ENCODE measurements at regions not wholly inside any gene's neighbourhood (a gene's known extent, or its start where the extent isn't known, plus 50 kb on each side); places are given as distances from the start of the nearest gene placed in this dataset.
"Not testable (repeated sequence)": the region's sequence is repeated elsewhere in the genome, so short reads cannot be mapped to it uniquely, and the experiment has no call there.

DNA sequence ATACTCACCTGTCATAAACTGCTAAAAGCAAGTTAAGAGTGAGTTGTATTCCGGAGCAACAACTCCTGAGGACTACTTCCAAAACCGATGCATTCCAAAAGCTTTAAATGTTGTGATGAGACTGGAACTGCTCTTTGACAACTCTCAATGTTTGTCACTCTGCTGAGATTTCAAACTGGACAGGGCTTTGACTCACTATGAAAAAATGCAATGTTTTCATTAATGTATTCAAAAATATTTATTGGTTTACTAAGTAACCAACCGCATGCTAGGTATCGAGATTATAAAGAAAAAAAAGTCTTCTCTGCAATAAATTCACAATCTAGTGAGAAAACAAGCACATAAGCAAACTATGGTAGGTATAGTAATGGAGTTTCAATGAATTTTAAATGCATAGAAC lies 107.9 kb upstream of the GNAI1 start:
- Histone ChIP-seq H3K27ac (ENCODE audit: low read depth, low read length) (no peak overlapping the region), H3K4me3 (ENCODE audit: low read length in 3 of 3) (no peak overlapping the region), H3K9ac (ENCODE audit: low read depth in 1 of 3, low read length in 3 of 3) (no peak overlapping the region), H3K36me3 (ENCODE audit: control insufficient read depth in 3 of 3, insufficient read depth in 3 of 3, low read length in 3 of 3) (no peaks in the 10 kb centered on the region), H3K9me3 (ENCODE audit: control insufficient read depth in 3 of 3, low read length in 3 of 3) (no peaks in the 10 kb centered on the region), H3K27me3 (ENCODE audit: control insufficient read depth in 3 of 3, insufficient read depth in 3 of 3, low read length in 3 of 3) (no peaks in the 10 kb centered on the region), H3K4me1 (ENCODE audit: control insufficient read depth in 3 of 3, insufficient read depth in 3 of 3, low read length in 3 of 3) (no peaks in the 10 kb centered on the region)

DNA sequence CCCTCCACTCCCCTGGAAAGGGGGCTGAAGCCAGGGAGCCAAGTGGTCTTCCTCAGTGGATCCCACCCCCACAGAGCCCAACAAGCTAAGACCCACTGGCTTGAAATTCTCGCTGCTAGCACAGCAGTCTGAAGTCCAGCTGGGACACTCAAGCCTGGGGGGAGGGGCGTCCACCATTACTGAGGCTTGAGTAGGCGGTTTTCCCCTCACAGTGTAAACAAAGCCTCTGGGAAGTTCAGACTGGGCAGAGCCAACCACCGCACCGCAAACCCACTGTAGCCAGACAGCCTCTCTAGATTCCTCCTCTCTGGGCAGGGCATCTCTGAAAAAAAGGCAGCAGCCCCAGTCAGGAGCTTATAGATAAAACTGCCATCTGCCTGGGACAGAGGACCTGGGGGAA lies 114.4 kb upstream of the GNAI1 start:
- H3K4me3 ChIP-seq (ENCODE audit: low read length in 3 of 3); H3K36me3 ChIP-seq (ENCODE audit: control insufficient read depth in 3 of 3, insufficient read depth in 3 of 3, low read length in 3 of 3); H3K27ac ChIP-seq (ENCODE audit: low read depth, low read length); H3K4me1 ChIP-seq (ENCODE audit: control insufficient read depth in 3 of 3, insufficient read depth in 3 of 3, low read length in 3 of 3); H3K9ac ChIP-seq (ENCODE audit: low read depth in 1 of 3, low read length in 3 of 3); H3K27me3 ChIP-seq (ENCODE audit: control insufficient read depth in 3 of 3, insufficient read depth in 3 of 3, low read length in 3 of 3); H3K9me3 ChIP-seq (ENCODE audit: control insufficient read depth in 3 of 3, low read length in 3 of 3): not testable (repeated sequence)

- H3K36me3 ChIP-seq (ENCODE audit: control insufficient read depth in 3 of 3, insufficient read depth in 3 of 3, low read length in 3 of 3); H3K9me3 ChIP-seq (ENCODE audit: control insufficient read depth in 3 of 3, low read length in 3 of 3); H3K9ac ChIP-seq (ENCODE audit: low read depth in 1 of 3, low read length in 3 of 3); H3K27me3 ChIP-seq (ENCODE audit: control insufficient read depth in 3 of 3, insufficient read depth in 3 of 3, low read length in 3 of 3); H3K4me3 ChIP-seq (ENCODE audit: low read length in 3 of 3); H3K27ac ChIP-seq (ENCODE audit: low read depth, low read length); H3K4me1 ChIP-seq (ENCODE audit: control insufficient read depth in 3 of 3, insufficient read depth in 3 of 3, low read length in 3 of 3): not testable (repeated sequence)
These were observed 114.8 kb upstream of the GNAI1 start for GRCh38 chr7:80019809-80020207.

DNA sequence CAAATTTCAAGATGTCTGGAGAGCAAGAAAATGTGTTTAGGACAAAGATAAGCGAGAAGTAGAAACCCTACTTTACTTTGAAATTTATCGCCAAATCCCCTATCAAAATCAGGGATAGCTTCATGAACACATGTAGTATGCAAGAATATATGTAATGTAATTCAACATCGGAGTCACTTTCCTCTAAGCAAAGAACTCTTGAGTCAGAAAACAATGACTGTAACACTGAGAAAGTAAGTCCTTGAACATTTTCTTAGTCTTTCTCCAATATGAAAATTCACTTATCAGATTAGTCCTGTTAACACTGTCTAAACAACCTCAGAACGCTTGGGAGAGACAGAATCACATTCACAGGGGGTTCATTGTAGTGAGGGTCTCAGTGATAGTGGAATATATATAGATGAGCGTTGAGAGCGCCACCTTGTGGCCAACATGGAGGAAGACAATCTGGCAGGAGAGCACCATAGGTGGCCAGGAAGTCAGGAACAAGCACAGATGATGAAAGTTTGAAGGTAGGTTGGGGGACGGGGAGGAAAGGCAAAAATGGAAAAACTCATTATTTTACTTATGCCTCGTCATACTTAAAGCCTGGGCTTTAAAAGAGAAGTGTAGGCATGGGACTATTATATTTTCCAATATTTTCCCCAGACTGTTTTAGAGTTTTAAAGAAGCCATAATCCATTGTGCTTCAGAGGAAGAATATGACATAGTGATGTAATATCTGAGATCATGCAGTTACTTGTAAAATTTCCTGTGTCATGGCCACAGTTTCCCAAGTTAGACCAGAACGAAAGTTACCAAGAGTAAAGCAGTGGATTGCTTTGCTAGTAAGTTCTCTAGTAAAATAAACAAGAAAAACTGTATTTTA lies 115.5 kb upstream of the GNAI1 start:
- Histone ChIP-seq H3K9me3 (ENCODE audit: control insufficient read depth in 3 of 3, low read length in 3 of 3) (no peaks in the 10 kb centered on the region), H3K27ac (ENCODE audit: low read depth, low read length) (no peak overlapping the region), H3K9ac (ENCODE audit: low read depth in 1 of 3, low read length in 3 of 3) (no peak overlapping the region), H3K27me3 (ENCODE audit: control insufficient read depth in 3 of 3, insufficient read depth in 3 of 3, low read length in 3 of 3) (no peaks in the 10 kb centered on the region), H3K4me3 (ENCODE audit: low read length in 3 of 3) (no peak overlapping the region), H3K4me1 (ENCODE audit: control insufficient read depth in 3 of 3, insufficient read depth in 3 of 3, low read length in 3 of 3) (no peaks in the 10 kb centered on the region), H3K36me3 (ENCODE audit: control insufficient read depth in 3 of 3, insufficient read depth in 3 of 3, low read length in 3 of 3) (no peaks in the 10 kb centered on the region)

- H3K36me3 ChIP-seq (ENCODE audit: control insufficient read depth in 3 of 3, insufficient read depth in 3 of 3, low read length in 3 of 3) = no peaks in the 10 kb centered on the region
- H3K27me3 ChIP-seq (ENCODE audit: control insufficient read depth in 3 of 3, insufficient read depth in 3 of 3, low read length in 3 of 3) = no peaks in the 10 kb centered on the region
- no peaks in the 10 kb centered on the region for H3K4me1 ChIP-seq (ENCODE audit: control insufficient read depth in 3 of 3, insufficient read depth in 3 of 3, low read length in 3 of 3)
- H3K4me3 ChIP-seq (ENCODE audit: low read length in 3 of 3) = no peak overlapping the region
- no peak overlapping the region for H3K9ac ChIP-seq (ENCODE audit: low read depth in 1 of 3, low read length in 3 of 3)
- no peak overlapping the region for H3K27ac ChIP-seq (ENCODE audit: low read depth, low read length)
- H3K9me3 ChIP-seq (ENCODE audit: control insufficient read depth in 3 of 3, low read length in 3 of 3) = no peaks in the 10 kb centered on the region
These were observed 117.4 kb upstream of the GNAI1 start for GRCh38 chr7:80017101-80017698.

DNA sequence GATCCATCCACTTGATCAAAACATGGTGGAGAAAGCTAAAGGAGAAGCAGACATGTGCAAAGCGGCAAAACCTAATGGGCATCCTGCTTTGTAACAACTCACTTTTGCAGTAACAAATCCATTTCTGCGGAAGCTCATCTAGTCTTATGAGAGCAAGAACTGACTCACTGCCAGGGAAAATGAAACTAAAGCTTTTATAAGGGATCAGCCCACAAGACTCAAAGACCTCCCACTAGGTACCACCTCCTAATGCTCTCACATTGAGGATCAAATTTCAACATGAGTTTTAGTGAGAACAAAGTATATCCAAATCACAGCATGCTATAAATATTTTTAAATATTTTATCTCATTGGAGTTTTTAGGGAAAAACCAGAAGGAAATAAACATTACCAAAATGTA lies 120.1 kb upstream of the GNAI1 start:
- Histone ChIP-seq H3K9me3 (ENCODE audit: control insufficient read depth in 3 of 3, low read length in 3 of 3) (no peaks in the 10 kb centered on the region), H3K36me3 (ENCODE audit: control insufficient read depth in 3 of 3, insufficient read depth in 3 of 3, low read length in 3 of 3) (no peaks in the 10 kb centered on the region), H3K4me3 (ENCODE audit: low read length in 3 of 3) (no peak overlapping the region), H3K9ac (ENCODE audit: low read depth in 1 of 3, low read length in 3 of 3) (no peak overlapping the region), H3K27me3 (ENCODE audit: control insufficient read depth in 3 of 3, insufficient read depth in 3 of 3, low read length in 3 of 3) (no peaks in the 10 kb centered on the region), H3K4me1 (ENCODE audit: control insufficient read depth in 3 of 3, insufficient read depth in 3 of 3, low read length in 3 of 3) (no peaks in the 10 kb centered on the region), H3K27ac (ENCODE audit: low read depth, low read length) (no peak overlapping the region)

DNA sequence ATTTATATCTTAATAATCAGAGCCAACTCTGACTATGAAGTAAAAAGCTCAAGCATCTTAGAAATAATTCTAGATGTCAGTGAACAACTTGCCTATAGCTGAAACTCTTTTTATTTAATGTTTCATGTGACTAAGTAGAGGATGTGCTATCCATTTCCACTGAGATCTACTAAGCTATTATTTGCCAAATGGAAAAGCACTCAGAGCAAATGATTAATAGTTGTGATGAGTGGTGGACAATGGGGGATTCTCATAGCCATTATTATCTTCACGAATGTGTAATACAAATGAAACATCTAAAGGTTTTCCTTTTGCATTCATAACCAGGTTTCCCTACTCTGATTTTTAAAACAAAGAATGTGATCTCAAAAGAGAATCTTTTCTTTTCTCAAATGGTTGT lies 126.6 kb upstream of the GNAI1 start:
- no peaks in the 10 kb centered on the region for H3K27me3 ChIP-seq (ENCODE audit: control insufficient read depth in 3 of 3, insufficient read depth in 3 of 3, low read length in 3 of 3)
- no peaks in the 10 kb centered on the region for H3K4me1 ChIP-seq (ENCODE audit: control insufficient read depth in 3 of 3, insufficient read depth in 3 of 3, low read length in 3 of 3)
- no peak overlapping the region for H3K4me3 ChIP-seq (ENCODE audit: low read length in 3 of 3)
- H3K27ac ChIP-seq (ENCODE audit: low read depth, low read length) = no peak overlapping the region
- H3K9ac ChIP-seq (ENCODE audit: low read depth in 1 of 3, low read length in 3 of 3) = no peak overlapping the region
- no peaks in the 10 kb centered on the region for H3K9me3 ChIP-seq (ENCODE audit: control insufficient read depth in 3 of 3, low read length in 3 of 3)
- no peaks in the 10 kb centered on the region for H3K36me3 ChIP-seq (ENCODE audit: control insufficient read depth in 3 of 3, insufficient read depth in 3 of 3, low read length in 3 of 3)

DNA sequence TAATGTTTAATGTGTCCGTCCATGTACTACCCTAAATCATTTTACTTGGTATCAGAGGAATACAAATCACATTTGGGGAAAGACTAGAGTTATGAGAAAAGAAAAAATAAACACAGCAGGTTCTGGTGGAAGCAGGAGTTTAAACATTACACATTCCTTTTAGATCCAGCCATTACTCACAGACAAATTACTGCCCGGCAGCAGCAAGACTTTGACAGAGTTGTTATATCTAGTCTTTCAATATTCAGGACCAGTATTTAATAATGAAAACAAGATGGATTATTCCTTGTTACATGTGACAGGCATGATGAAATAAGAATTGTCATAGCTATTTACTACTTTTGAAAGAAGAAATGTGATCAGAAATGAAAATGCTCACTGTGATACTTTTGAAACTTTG lies 131.8 kb upstream of the GNAI1 start:
- no peak overlapping the region for H3K9ac ChIP-seq (ENCODE audit: low read depth in 1 of 3, low read length in 3 of 3)
- H3K27ac ChIP-seq (ENCODE audit: low read depth, low read length) = no peak overlapping the region
- no peaks in the 10 kb centered on the region for H3K27me3 ChIP-seq (ENCODE audit: control insufficient read depth in 3 of 3, insufficient read depth in 3 of 3, low read length in 3 of 3)
- H3K9me3 ChIP-seq (ENCODE audit: control insufficient read depth in 3 of 3, low read length in 3 of 3) = no peaks in the 10 kb centered on the region
- no peaks in the 10 kb centered on the region for H3K4me1 ChIP-seq (ENCODE audit: control insufficient read depth in 3 of 3, insufficient read depth in 3 of 3, low read length in 3 of 3)
- H3K36me3 ChIP-seq (ENCODE audit: control insufficient read depth in 3 of 3, insufficient read depth in 3 of 3, low read length in 3 of 3) = no peaks in the 10 kb centered on the region
- H3K4me3 ChIP-seq (ENCODE audit: low read length in 3 of 3) = no peak overlapping the region

- no peak overlapping the region for H3K4me3 ChIP-seq (ENCODE audit: low read length in 3 of 3)
- H3K9ac ChIP-seq (ENCODE audit: low read depth in 1 of 3, low read length in 3 of 3) = no peak overlapping the region
- H3K27me3 ChIP-seq (ENCODE audit: control insufficient read depth in 3 of 3, insufficient read depth in 3 of 3, low read length in 3 of 3) = no peaks in the 10 kb centered on the region
- no peaks in the 10 kb centered on the region for H3K9me3 ChIP-seq (ENCODE audit: control insufficient read depth in 3 of 3, low read length in 3 of 3)
- no peaks in the 10 kb centered on the region for H3K4me1 ChIP-seq (ENCODE audit: control insufficient read depth in 3 of 3, insufficient read depth in 3 of 3, low read length in 3 of 3)
- H3K36me3 ChIP-seq (ENCODE audit: control insufficient read depth in 3 of 3, insufficient read depth in 3 of 3, low read length in 3 of 3) = no peaks in the 10 kb centered on the region
- no peak overlapping the region for H3K27ac ChIP-seq (ENCODE audit: low read depth, low read length)
These were observed 136.3 kb upstream of the GNAI1 start for GRCh38 chr7:79998363-79998762.

GRCh38 chr7:79997345-79997744 lies 137.3 kb upstream of the GNAI1 start:
- no peaks in the 10 kb centered on the region for H3K9me3 ChIP-seq (ENCODE audit: control insufficient read depth in 3 of 3, low read length in 3 of 3)
- no peaks in the 10 kb centered on the region for H3K4me1 ChIP-seq (ENCODE audit: control insufficient read depth in 3 of 3, insufficient read depth in 3 of 3, low read length in 3 of 3)
- no peak overlapping the region for H3K27ac ChIP-seq (ENCODE audit: low read depth, low read length)
- H3K36me3 ChIP-seq (ENCODE audit: control insufficient read depth in 3 of 3, insufficient read depth in 3 of 3, low read length in 3 of 3) = no peaks in the 10 kb centered on the region
- no peaks in the 10 kb centered on the region for H3K27me3 ChIP-seq (ENCODE audit: control insufficient read depth in 3 of 3, insufficient read depth in 3 of 3, low read length in 3 of 3)
- H3K4me3 ChIP-seq (ENCODE audit: low read length in 3 of 3) = no peak overlapping the region
- no peak overlapping the region for H3K9ac ChIP-seq (ENCODE audit: low read depth in 1 of 3, low read length in 3 of 3)

All from skeletal muscle tissue (tissue), 3 donors.